Esophagus squamous epithelium (tissue), 5 donors: ENCODE measurements at regions not wholly inside any gene's neighbourhood (a gene's known extent, or its start where the extent isn't known, plus 50 kb on each side); places are given as distances from the start of the nearest gene placed in this dataset.

Experiments used
- DNase-seq: peaks from one replicate; lab custom pipeline; 2025; lab: John Stamatoyannopoulos, UW
- H3K27ac ChIP-seq, 4 donors: fragments of 200-600 bp; sonication (generic); one replicate each; pipeline ENCODE4 v1.5.1; 2016 to 2019; ENCODE audit warnings: mild to moderate bottlenecking in 1 of 4
- H3K27me3 ChIP-seq, 4 donors: fragments of 200-600 bp; sonication (generic); 1 replicate in 3 of 4; 2 replicates in 1 of 4; pipeline versions ENCODE4 v1.5.1 to v1.6.0; 2017 to 2021; ENCODE audit warnings: antibody characterized with exemption in 1 of 4
- H3K36me3 ChIP-seq, 3 donors: fragments of 200-600 bp; sonication (generic); one replicate each; pipeline ENCODE4 v1.5.1; 2016 to 2019
- H3K4me1 ChIP-seq, 3 donors: fragments of 200-600 bp; sonication (generic); one replicate each; pipeline ENCODE4 v1.5.1; 2017 to 2019
- H3K4me3 ChIP-seq, 4 donors: fragments of 200-600 bp; sonication (generic); 1 replicate in 3 of 4; 2 replicates in 1 of 4; pipeline ENCODE4 v1.5.1; 2016 to 2019; ENCODE audit warnings: mild to moderate bottlenecking in 2 of 4, moderate library complexity in 1 of 4
- H3K9me3 ChIP-seq, 3 donors: fragments of 200-600 bp; sonication (generic); one replicate each; pipeline ENCODE4 v1.5.1; 2016 to 2019
- CTCF ChIP-seq, 6 experiments: fragments of 450-650 bp in 4 of 6; fragments of 200-600 bp in 2 of 6; sonication (generic) in 2 of 6; IDR thresholded peaks; one replicate each; pipeline ENCODE4 v1.5.1; 2016 to 2019; ENCODE audit warnings: antibody characterized with exemption in 6 of 6, mild to moderate bottlenecking in 4 of 6, moderate library complexity in 4 of 6
- POLR2A ChIP-seq, 4 donors: fragments of 450-650 bp; IDR thresholded peaks; one replicate each; pipeline ENCODE4 v1.6.1; 2017; ENCODE audit warnings: antibody characterized with exemption in 4 of 4, mild to moderate bottlenecking in 4 of 4, moderate library complexity in 3 of 4
- WGBS, 2 donors: methylation state at CpG; one replicate each; pipeline ENCODE4 v1.1.5; 2018; 5-methylcytosine and 5-hydroxymethylcytosine counted together
- intact Hi-C: fragments of 100-400 bp; cut with DNase I; formaldehyde crosslinking; loops from one replicate; pipeline ENCODE4 v1.15.0; 2022
- donor health status: DM: yes; HTN: yes; CAD: no.

GRCh38 chr14:27372771-27373170, 774.9 kb upstream of the NOVA1 start:
- Histone ChIP-seq H3K9me3 (no peaks in the 10 kb centered on the region), H3K36me3 (no peaks in the 10 kb centered on the region), H3K4me1 (no peaks in the 10 kb centered on the region), H3K27me3 (no peaks in the 10 kb centered on the region), H3K27ac (no peak overlapping the region), H3K4me3 (no peak overlapping the region)
- DNase-seq, result no peak
- intact Hi-C loops, result no loop called here
- TF ChIP-seq POLR2A (IDR thresholded peaks at IDR 0.05), result no peak
- TF ChIP-seq CTCF (IDR thresholded peaks at IDR 0.05), result no peak

- H3K27ac ChIP-seq, result no peak overlapping the region
- H3K9me3 ChIP-seq, result no peaks in the 10 kb centered on the region
- no peaks in the 10 kb centered on the region for H3K36me3 ChIP-seq
- 69% methylated on average over 9 of the region's 9 CpGs for WGBS, 2 donors
- no peak for TF ChIP-seq CTCF (IDR thresholded peaks at IDR 0.05)
- TF ChIP-seq POLR2A (IDR thresholded peaks at IDR 0.05), result no peak
- no peaks in the 10 kb centered on the region for H3K27me3 ChIP-seq
- intact Hi-C loops, result no loop called here
- H3K4me3 ChIP-seq, result no peak overlapping the region
- no peak for DNase-seq
- no peaks in the 10 kb centered on the region for H3K4me1 ChIP-seq
These were observed 786.3 kb upstream of the NOVA1 start for GRCh38 chr14:27384124-27384523.

GRCh38 chr14:27386391-27386790, 788.6 kb upstream of the NOVA1 start:
- no peak for DNase-seq
- Histone ChIP-seq H3K27ac (no peak overlapping the region), H3K27me3 (no peaks in the 10 kb centered on the region), H3K4me3 (no peak overlapping the region), H3K36me3 (no peaks in the 10 kb centered on the region), H3K9me3 (no peaks in the 10 kb centered on the region), H3K4me1 (no peaks in the 10 kb centered on the region)
- 67 to 69% methylated on average over 3 of the region's 3 CpGs for WGBS, 2 donors
- TF ChIP-seq CTCF (IDR thresholded peaks at IDR 0.05), result no peak
- TF ChIP-seq POLR2A (IDR thresholded peaks at IDR 0.05), result no peak
- intact Hi-C loops, result no loop called here

GRCh38 chr14:27387463-27387862, 789.6 kb upstream of the NOVA1 start:
- WGBS, 2 donors, result 67 to 74% methylated on average over 1 of the region's 1 CpG
- DNase-seq, result no peak
- no peak overlapping the region for H3K27ac ChIP-seq
- TF ChIP-seq POLR2A (IDR thresholded peaks at IDR 0.05) (no peak), CTCF (IDR thresholded peaks at IDR 0.05) (no peak)
- H3K36me3 ChIP-seq, result no peaks in the 10 kb centered on the region
- H3K4me1 ChIP-seq, result no peaks in the 10 kb centered on the region
- intact Hi-C loops, result no loop called here
- no peaks in the 10 kb centered on the region for H3K27me3 ChIP-seq
- H3K4me3 ChIP-seq, result no peak overlapping the region
- no peaks in the 10 kb centered on the region for H3K9me3 ChIP-seq

GRCh38 chr14:27389402-27389801, 791.6 kb upstream of the NOVA1 start:
- H3K9me3 ChIP-seq, result no peaks in the 10 kb centered on the region
- no peak for DNase-seq
- no peak for TF ChIP-seq POLR2A (IDR thresholded peaks at IDR 0.05)
- no peak for TF ChIP-seq CTCF (IDR thresholded peaks at IDR 0.05)
- H3K4me1 ChIP-seq, result no peaks in the 10 kb centered on the region
- H3K4me3 ChIP-seq, result no peak overlapping the region
- H3K36me3 ChIP-seq, result no peaks in the 10 kb centered on the region
- H3K27me3 ChIP-seq, result no peaks in the 10 kb centered on the region
- 38 to 53% methylated on average over 2 of the region's 2 CpGs for WGBS, 2 donors
- intact Hi-C loops, result no loop called here
- no peak overlapping the region for H3K27ac ChIP-seq
